ENCODE measurements at regions not wholly inside any gene's neighbourhood (a gene's known extent, or its start where the extent isn't known, plus 50 kb on each side); places are given as distances from the start of the nearest gene placed in this dataset.
A peak's percentile ranks its signal among the peaks of the same experiment; 100 is the strongest.

DNA sequence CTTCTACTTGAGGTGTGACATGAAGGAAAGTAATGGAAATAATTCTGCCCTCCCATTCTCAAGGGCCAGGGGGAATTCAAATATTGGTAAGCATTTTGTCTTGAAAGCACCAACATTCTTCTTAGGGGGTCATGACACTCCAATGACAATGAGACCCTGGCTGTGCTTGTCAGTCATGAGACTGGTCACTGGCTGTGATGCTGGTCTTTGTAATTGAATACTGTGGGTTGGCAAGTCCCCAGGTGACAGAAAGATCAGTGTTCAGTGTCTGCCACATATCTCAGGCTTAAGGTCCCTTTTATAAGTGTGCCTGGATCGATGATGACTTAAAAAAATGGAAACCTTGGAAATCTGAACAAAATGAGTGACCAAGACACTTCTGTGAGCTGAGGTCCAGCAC is 151.4 kb downstream of the SNRPN start:
- TF ChIP-seq ZFX (IDR thresholded peaks at IDR 0.05; ENCODE audit: borderline replicate concordance): no peak
- TF ChIP-seq, protein P1, sequence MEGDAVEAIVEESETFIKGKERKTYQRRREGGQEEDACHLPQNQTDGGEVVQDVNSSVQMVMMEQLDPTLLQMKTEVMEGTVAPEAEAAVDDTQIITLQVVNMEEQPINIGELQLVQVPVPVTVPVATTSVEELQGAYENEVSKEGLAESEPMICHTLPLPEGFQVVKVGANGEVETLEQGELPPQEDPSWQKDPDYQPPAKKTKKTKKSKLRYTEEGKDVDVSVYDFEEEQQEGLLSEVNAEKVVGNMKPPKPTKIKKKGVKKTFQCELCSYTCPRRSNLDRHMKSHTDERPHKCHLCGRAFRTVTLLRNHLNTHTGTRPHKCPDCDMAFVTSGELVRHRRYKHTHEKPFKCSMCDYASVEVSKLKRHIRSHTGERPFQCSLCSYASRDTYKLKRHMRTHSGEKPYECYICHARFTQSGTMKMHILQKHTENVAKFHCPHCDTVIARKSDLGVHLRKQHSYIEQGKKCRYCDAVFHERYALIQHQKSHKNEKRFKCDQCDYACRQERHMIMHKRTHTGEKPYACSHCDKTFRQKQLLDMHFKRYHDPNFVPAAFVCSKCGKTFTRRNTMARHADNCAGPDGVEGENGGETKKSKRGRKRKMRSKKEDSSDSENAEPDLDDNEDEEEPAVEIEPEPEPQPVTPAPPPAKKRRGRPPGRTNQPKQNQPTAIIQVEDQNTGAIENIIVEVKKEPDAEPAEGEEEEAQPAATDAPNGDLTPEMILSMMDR (IDR thresholded peaks at IDR 0.05): no peak
- H3K27ac ChIP-seq: no peak overlapping the region

DNA sequence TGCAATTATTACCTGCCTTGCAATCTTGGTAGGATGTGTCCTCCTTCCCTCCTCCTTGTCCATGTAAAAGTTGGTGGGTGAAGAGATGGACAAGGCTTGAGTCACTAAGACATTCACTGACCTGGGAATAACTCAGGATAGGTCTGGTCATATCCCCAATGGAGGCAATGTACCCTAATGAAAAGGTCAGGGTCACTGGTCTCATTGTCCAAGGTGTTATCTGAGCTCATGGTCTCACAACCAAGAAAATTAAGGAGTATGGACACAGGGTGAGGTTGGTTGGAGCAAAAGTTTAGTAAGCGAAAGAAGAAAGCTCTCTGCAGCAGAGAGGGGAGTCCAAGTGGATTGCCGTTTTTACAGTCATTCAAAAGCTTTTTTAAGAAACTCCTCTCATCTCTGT is 179.0 kb downstream of the SNRPN start:
- TF ChIP-seq, protein P1 (IDR thresholded peaks at IDR 0.05): no peak
- TF ChIP-seq ZFX (IDR thresholded peaks at IDR 0.05; ENCODE audit: borderline replicate concordance): no peak

DNA sequence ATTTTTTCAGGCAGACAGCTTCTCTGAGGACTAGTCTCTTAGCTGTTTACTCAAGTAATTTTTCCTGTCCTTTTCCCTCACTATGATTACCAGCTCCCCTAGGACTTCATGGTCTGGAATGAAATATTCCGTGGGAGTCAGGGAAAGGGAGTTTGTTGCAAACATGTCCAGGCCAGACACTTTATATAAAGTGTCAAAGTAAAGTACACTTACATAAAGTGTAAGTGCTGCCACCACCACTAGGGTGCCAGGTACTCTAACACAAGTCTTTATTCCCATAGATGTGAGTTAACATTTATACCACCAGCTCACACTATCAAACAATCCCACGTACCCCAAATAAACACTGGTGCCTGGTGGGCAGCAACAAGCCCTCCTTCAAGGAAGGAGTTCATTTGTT is 179.8 kb downstream of the SNRPN start:
- TF ChIP-seq, protein P1 (IDR thresholded peaks at IDR 0.05): peak; percentile 22; the same call in 1 of the 2 replicates
- no peak for TF ChIP-seq ZFX (IDR thresholded peaks at IDR 0.05; ENCODE audit: borderline replicate concordance)
- H3K27ac ChIP-seq: no peak overlapping the region

More for the DNA sequence above, 179.0 kb downstream of the SNRPN start:
- no peak overlapping the region for H3K27ac ChIP-seq

DNA sequence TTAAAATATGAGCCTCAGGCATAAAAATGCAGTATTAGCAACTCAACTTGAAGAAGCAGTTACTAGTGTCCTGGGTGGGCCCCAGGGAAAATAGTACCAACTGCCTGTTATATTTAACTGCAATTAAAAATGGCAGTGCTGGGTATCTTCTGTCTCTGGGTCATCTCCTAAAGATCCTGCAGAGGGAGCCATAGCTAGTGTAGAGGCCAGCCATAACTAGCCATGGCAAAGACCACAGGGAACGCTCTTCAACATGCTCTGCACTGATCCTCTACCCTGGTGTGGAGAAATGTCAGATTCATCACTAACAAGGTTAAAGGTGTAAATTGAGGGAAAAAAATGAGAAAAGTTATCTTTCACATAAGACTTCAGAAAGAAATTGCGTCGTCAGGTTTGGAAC is 181.3 kb downstream of the SNRPN start:
- no peak for TF ChIP-seq ZFX (IDR thresholded peaks at IDR 0.05; ENCODE audit: borderline replicate concordance)
- TF ChIP-seq, protein P1 (IDR thresholded peaks at IDR 0.05): peak; percentile 72
- no peak overlapping the region for H3K27ac ChIP-seq

DNA sequence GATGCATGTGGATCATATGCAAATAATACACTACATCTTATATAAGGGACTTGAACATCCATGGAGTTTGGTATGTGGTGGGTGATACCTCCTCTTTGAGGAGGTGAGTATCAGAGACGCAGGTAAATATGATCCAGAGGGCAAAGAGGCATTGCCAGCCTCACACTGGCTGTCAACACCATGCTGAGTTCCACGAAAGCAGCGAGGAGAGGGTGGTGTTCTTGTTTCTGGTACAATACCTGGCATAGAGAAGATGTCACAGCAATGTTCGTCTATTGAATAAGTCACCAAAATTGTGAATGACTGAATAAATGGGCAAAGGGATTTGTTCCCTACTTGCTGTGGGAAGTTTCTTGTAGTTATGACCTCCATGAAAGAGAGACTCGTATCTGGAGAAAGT is 182.2 kb downstream of the SNRPN start:
- no peak for TF ChIP-seq ZFX (IDR thresholded peaks at IDR 0.05; ENCODE audit: borderline replicate concordance)
- TF ChIP-seq, protein P1 (IDR thresholded peaks at IDR 0.05): no peak
- H3K27ac ChIP-seq: no peak overlapping the region

DNA sequence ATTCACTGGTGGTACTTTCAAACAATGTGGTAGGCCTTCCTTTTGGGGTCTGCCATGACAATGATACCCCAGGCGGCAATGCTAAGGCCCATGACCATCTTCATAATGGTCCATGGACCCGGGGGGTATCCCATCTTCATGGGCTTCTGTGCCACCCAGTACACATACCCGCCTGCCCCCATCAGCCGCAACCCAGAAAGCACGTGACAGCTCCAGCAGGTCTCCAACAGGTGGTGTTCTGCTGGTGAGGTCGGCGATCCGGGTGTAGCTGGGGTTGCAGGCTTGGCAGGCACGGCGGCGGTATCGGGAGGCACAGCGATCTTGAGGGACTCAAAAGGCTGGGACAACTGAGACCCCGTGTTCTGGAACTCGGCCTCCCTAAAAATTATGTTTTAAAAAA is 214.5 kb downstream of the SNRPN start:
- H3K27ac ChIP-seq: no peak overlapping the region
- no peak for TF ChIP-seq ZFX (IDR thresholded peaks at IDR 0.05; ENCODE audit: borderline replicate concordance)
- TF ChIP-seq, protein P1 (IDR thresholded peaks at IDR 0.05): no peak

DNA sequence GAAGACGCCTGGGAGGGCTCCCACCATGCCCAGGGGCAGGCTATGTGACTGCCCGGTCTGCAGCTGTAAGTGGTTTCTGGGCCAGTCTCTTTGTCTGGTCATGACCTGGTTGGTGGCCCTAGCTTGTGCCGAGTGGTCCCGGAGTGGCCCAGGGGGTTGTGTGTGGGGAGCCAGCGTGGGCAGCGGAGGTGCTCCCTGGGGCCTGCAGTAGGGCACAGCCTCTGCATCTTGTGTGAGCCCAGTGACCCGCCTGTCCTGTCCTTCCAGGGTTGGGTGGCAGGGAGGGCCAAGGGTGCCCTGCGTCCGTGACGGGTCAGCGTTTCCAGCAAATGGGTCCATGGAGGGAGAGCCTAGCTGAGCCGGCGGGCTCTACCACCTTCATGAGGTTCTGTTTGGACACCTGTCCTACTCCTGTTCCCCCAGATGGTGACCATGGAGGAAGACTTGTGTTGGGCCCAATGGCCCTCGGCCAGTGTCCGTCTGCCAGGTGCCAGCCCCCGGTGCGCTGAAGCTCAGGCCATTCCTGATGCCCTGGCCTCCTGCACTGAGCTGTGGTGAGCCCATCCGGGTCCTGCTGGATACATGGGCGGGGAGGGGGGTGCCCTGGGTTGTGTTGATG is 215.4 kb downstream of the SNRPN start:
- TF ChIP-seq, protein P1 (IDR thresholded peaks at IDR 0.05): no peak
- TF ChIP-seq ZFX (IDR thresholded peaks at IDR 0.05; ENCODE audit: borderline replicate concordance): no peak
- no peak overlapping the region for H3K27ac ChIP-seq
